ENCODE measurements at regions not wholly inside any gene's neighbourhood (a gene's known extent, or its start where the extent isn't known, plus 50 kb on each side); places are given as distances from the start of the nearest gene placed in this dataset.

DNA sequence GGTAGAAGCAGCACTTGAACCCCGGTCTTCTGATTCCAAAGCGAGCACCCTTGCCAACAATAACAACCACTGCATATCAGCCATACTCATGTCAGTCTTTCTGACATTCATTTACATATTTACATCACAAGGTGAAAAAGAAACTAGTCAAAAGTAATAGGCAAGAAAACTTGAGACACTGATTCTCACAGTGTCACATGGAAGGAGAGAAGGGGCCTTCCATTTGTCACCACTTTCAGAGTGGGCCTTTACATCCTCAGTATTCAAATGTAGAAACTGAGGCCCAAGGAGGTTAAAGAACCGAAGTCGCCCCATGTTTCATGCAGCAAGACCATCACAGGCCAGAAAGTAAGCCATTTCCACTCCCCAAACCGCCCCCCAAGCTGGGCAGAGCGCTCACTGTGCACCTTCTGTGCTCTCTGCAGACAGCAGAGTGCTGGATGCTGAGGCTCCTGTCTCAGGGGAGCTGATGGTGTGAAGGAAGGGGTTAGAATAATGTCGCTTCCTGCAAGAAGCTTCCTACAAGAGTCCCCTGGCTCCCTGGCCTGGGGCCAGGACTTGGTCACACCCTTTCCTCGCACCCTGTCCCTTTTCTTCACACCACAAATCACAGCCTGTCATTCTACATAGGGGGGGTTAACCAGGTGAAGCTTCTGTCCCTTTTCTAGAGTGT lies 260.1 kb downstream of the UACA start:
- TF ChIP-seq, protein P1, sequence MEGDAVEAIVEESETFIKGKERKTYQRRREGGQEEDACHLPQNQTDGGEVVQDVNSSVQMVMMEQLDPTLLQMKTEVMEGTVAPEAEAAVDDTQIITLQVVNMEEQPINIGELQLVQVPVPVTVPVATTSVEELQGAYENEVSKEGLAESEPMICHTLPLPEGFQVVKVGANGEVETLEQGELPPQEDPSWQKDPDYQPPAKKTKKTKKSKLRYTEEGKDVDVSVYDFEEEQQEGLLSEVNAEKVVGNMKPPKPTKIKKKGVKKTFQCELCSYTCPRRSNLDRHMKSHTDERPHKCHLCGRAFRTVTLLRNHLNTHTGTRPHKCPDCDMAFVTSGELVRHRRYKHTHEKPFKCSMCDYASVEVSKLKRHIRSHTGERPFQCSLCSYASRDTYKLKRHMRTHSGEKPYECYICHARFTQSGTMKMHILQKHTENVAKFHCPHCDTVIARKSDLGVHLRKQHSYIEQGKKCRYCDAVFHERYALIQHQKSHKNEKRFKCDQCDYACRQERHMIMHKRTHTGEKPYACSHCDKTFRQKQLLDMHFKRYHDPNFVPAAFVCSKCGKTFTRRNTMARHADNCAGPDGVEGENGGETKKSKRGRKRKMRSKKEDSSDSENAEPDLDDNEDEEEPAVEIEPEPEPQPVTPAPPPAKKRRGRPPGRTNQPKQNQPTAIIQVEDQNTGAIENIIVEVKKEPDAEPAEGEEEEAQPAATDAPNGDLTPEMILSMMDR (IDR thresholded peaks at IDR 0.05 in 2 of 3, conservative IDR thresholded peaks at IDR 0.05 in 1 of 3; ENCODE audit: borderline replicate concordance in 1 of 3, insufficient read depth in 1 of 3, low read depth in 2 of 3, low read length in 2 of 3): no peak
- TF ChIP-seq POLR2A (IDR thresholded peaks at IDR 0.05; ENCODE audit: borderline replicate concordance, extremely low read depth, insufficient read depth, insufficient read length): no peak
- TF ChIP-seq YY1 (IDR thresholded peaks at IDR 0.05; ENCODE audit: extremely low read depth, insufficient replicate concordance, low read depth, low read length): no peak
- no peak for TF ChIP-seq SIN3A (IDR thresholded peaks at IDR 0.05; ENCODE audit: low read depth)
- no peak for TF ChIP-seq EZH2phosphoT487 (IDR thresholded peaks at IDR 0.05; ENCODE audit: borderline replicate concordance)
- TF ChIP-seq POLR2AphosphoS5 (IDR thresholded peaks at IDR 0.05; ENCODE audit: low read depth, low read length): no peak
- no peak for TF ChIP-seq SP1 (IDR thresholded peaks at IDR 0.05; ENCODE audit: low read depth)
- no peak for TF ChIP-seq EZH2 (IDR thresholded peaks at IDR 0.05)
- TF ChIP-seq RAD21 (IDR thresholded peaks at IDR 0.05; ENCODE audit: low read depth): no peak
